Dermis blood vessel endothelial cell (primary cell): ENCODE measurements at regions not wholly inside any gene's neighbourhood (a gene's known extent, or its start where the extent isn't known, plus 50 kb on each side); places are given as distances from the start of the nearest gene placed in this dataset.
"Not testable (repeated sequence)": the region's sequence is repeated elsewhere in the genome, so short reads cannot be mapped to it uniquely, and the experiment has no call there.

Experiments
- DNase-seq: peaks from one replicate; pipeline ENCODE4 v3.0.0; 2010

DNA sequence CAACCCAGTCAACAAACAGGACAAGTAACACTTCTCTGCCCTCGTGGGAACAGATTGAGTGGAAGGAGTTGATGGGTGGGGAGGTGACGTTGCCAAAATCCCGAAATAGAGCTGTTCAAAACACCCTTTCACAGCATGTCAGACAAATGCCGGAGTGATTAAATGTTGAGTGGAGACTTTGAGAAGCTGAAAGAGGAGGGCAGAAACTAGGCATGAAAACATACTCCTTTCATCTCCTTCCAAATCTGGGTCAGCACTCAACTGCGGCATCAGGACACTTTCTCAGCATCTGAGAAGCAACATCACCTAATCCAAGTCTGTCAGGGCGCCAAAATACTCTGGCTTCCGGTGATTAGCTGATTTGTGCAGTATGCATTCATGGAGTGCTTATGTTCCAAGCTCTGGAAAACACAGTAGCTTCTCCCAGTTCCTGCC, 51.5 kb upstream of the MRI1 start:
- no peak for DNase-seq

GRCh38 chr19:13707915-13708314, 56.4 kb upstream of the MRI1 start:
- DNase-seq = no peak

DNA sequence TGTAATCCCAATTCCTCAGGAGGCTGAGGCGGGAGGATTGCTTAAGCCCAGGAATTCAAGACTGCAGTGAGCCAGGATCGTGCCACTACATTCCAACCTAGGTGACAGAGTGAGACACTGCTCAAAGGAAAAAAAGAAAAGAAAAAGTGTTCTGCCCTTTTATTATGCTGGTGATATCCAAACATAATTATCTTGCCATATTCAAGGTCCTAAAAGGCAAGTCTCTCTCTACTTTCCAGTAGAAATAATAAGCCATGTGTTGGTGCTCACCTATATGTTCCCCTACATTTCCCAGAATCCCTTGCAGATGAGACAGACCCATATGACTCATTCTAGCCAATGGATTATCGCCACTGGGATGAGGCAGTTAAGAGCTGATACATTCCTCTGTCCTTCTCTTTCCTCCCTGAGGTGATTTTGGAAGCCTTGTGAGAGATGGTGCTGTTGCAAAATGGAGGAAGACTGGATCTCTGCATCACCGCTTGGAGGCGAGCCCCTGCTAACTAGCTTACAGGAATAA, 58.3 kb upstream of the MRI1 start:
- no peak for DNase-seq

GRCh38 chr19:13705201-13705600, 59.1 kb upstream of the MRI1 start:
- no peak for DNase-seq

- no peak for DNase-seq
Observed at GRCh38 chr19:13701624-13702023, 62.7 kb upstream of the MRI1 start.

GRCh38 chr19:13700621-13701020, 63.7 kb upstream of the MRI1 start:
- no peak for DNase-seq

DNA sequence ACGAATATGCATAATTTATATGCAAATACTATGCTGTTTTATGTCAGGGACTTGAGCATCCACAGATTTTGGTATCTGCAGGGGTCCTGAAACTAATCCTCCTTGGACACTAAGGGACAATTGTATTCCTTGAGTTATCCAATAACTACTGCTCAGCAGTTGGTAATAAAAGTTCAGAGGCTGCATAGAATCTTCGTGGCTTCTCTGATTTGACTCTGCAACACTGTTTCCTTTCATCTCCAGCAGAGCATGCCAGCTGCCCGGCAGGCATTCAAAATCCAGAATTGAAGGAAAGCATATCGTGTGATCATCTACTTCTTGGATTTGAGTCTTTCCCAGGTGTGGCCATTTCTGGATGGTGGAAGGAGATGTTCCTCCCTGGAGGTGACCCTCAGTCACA, 64.5 kb upstream of the MRI1 start:
- no peak for DNase-seq

GRCh38 chr19:13696839-13697238, 67.5 kb upstream of the MRI1 start:
- DNase-seq = no peak

DNA sequence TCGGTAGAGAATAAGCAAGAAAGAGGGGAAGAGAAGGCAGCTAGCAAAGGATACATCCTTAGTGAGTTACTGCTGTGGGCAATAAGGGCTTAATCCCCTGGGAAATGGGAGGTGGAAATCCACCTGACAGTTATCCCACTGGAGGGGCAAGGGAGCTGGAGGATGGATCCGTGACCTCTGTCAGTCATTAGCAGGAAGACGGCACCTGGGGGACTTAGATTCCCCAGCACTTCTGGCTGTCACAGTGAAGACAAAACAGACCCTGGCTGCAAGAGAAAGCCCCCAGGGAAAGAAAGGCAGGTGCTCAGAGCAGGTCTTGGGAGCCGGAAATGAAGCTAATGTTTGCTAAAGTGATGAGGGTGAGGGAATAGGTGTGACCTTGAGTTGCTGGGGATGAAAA, 70.4 kb upstream of the MRI1 start:
- no peak for DNase-seq

- no peak for DNase-seq
Observed at GRCh38 chr19:13691569-13692435, 72.5 kb upstream of the MRI1 start.

GRCh38 chr19:13689085-13689484, 75.2 kb upstream of the MRI1 start:
- DNase-seq = peak; percentile 51

DNA sequence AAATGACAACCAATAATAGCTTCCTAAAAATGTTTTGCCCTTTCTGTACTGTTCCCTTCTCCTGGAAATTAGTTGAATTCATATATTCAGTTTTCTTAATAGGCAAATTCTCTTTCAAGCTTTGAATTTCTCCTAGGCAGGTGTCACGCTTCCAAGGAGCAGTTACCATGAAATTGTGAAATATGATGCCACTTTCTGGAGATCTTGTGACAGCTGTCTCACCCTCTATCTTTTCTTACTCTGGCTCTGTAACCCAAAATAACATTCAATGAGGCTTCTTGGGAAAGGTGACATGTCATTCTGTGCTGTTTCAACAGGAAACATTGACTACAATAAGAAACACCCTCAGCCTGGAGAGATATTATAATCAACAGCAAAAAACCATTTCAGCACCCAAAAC, 80.3 kb upstream of the MRI1 start:
- DNase-seq = no peak

DNA sequence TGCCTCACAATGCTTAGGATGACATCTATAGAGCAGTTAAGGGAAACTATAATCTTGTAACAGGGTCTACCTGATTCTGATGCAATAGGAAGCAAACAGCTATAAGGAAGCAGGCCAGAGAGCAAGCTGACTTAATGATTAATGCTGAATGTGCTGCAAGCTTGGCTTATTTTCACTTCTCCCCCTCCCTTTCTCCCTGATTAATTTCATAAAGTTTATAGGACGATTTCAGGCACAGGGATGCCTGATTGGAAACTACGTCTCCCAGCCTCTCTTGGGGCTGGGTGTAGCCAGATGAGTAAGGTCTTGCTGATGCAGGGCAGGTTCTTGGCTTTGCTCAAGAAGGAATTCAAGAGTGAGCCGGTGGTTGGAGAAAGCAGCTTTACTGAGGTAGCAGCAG, 82.8 kb upstream of the MRI1 start:
- DNase-seq = no peak

- DNase-seq = not testable (repeated sequence)
Observed at GRCh38 chr19:13680708-13681360, 83.5 kb upstream of the MRI1 start.

- DNase-seq = not testable (repeated sequence)
Observed at GRCh38 chr19:13676967-13677366, 87.4 kb upstream of the MRI1 start.

DNA sequence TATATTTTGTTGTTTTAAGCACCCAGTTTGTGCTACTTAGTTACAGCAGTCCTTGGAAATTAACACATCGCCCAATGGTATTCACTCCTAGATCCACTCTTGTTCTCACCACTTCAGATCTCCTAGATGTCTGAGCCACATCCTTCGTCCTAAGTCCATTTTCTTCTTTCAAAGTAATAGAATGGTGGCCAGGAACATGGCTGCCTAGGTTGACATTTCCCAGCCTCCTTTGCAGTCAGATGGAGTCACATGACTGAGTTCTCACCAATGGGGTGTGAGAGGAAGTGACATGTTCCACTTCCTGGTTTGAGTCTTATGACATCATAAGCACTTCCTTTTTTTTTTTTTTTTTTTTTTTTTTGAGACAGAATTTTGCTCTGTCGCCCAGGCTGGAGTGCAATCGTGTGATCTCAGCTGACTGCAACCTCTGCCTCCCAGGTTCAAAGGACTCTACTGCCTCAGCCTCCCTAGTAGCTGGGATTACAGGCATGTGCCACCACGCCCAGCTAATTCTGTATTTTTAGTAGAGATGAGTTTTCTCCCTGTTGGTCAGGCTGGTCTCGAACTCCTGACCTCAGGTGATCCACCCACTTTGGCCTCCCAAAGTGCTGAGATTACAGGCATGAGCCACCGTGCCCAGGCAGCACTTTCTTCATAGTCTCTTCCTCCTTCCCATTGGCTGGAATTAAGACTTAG, 91.7 kb upstream of the MRI1 start:
- peak; percentile 32 for DNase-seq

DNA sequence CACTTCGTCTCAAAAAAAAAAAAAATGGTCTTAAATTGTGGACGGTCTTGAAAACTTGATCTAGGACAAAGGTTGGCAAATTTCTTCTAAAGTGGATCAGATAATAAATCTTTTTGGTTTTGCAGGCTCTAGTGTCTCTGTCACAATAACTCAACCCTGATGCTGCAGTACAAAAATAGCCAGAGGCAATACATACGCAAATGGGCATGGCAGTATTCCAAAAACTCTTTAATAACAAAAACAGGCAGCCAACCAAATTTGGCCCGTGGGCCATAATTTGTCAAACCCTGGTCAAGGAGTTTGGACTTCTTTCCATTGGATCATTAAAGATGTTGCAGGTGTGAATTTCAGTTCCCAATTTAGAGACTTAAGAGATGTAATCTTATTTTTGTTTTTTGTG, 93.5 kb upstream of the MRI1 start:
- DNase-seq = no peak

DNA sequence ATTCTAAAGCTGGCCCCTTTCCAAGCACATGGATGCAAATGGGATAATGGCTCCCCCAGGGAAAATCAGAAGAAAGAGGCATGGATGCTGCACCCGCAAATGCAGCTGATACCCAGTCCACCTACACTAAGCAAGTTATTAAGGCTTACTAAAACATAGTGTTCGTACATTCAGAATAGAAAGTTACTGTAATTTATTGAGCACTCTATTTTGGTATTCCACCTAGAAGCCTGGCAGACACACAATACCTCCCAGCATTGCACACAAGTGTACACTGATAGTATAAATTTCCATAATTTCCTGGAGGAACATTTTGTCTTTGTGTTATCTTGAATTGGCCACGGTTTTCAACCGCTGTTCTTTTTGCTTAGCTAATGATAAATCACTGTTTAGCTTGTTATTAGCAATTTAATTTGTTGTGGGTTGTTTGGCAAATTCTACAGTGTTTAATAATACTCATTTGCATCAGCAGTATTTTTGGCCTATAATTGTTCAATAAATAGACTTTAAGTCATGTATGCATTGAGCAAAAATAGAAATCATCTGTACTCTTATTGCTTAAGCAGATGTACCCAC, 94.5 kb upstream of the MRI1 start:
- DNase-seq = no peak

GRCh38 chr19:13668964-13669363, 95.4 kb upstream of the MRI1 start:
- DNase-seq = no peak

GRCh38 chr19:13666165-13666564, 98.2 kb upstream of the MRI1 start:
- no peak for DNase-seq

- DNase-seq = no peak
Observed at GRCh38 chr19:13665125-13665905, 99.0 kb upstream of the MRI1 start.
